ENCODE measurements at regions not wholly inside any gene's neighbourhood (a gene's known extent, or its start where the extent isn't known, plus 50 kb on each side); places are given as distances from the start of the nearest gene placed in this dataset.

DNA sequence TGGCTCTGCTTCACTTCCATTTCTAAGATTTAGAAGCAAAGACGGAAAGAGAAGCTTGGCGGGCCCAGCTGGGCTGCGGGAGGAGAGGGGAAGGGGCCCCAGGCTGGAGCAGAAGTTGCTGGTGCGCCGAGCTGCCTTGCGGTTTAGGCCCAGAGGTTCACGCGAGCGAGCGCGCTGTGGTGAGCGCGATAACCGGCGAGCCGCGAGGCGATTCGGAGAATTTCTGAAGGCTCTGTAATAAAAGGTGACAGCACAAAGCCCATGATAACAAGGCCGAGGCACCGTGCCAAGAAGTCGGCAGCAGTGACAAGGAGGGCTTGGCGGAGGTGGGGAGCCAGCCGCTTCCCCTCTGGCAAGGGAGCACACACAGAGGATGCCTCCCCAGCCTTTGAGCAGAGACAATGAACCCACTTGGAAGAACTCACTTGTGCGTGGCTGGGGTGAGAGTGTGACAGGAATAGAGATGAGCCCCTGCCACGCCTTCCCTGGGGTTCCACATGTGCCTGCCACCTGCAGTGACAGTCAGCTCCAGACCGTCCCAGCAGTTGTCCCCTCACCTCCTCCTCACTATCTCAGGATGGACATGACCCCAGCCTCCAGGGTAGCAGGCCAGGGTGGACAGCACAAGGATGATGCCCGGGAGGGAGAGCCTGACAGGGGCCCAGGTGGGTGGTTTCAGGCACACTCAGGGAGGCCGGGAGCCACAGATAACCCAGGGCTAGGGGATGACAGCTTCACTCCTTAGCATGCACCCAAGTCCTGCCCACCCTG lies 315.2 kb downstream of the UACA start:
- TF ChIP-seq, protein P1, sequence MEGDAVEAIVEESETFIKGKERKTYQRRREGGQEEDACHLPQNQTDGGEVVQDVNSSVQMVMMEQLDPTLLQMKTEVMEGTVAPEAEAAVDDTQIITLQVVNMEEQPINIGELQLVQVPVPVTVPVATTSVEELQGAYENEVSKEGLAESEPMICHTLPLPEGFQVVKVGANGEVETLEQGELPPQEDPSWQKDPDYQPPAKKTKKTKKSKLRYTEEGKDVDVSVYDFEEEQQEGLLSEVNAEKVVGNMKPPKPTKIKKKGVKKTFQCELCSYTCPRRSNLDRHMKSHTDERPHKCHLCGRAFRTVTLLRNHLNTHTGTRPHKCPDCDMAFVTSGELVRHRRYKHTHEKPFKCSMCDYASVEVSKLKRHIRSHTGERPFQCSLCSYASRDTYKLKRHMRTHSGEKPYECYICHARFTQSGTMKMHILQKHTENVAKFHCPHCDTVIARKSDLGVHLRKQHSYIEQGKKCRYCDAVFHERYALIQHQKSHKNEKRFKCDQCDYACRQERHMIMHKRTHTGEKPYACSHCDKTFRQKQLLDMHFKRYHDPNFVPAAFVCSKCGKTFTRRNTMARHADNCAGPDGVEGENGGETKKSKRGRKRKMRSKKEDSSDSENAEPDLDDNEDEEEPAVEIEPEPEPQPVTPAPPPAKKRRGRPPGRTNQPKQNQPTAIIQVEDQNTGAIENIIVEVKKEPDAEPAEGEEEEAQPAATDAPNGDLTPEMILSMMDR (IDR thresholded peaks at IDR 0.05), result no peak
- Histone ChIP-seq H3K4me3 (no peak overlapping the region), H3K27ac (no peak overlapping the region), H3K4me1 (peaks cover 0 to 16% of the 10 kb centered on the region in 2 donors), H3K36me3 (no peaks in the 10 kb centered on the region), H3K9me3 (no peaks in the 10 kb centered on the region), H3K27me3 (peaks cover 0 to 13% of the 10 kb centered on the region in 2 donors)
- intact Hi-C loops (cut with DNase I), result no loop called here
- peak in 3 of 4 donors; percentile 40 to 88 (median 54) for DNase-seq
- peak; percentile 23 for ATAC-seq

DNA sequence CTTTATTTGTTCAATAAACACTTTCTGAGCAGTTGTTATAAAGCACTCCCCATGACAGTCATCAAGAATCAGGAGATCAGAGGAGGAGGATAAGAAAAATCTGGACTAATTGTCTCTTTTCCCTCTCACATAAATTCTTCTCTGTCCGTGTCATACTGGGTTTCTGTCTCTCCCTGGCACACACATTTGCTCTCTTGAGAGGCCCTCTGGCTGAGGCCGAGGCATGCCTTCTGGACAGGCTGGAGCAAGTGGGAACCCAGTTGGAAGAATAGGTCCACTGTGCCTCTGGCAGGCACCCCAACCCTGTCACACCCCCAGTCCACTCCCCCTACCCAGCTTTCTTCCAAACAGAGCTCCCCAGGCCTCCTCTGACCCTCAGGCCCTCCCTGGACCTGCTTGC lies 315.8 kb downstream of the UACA start:
- Histone ChIP-seq H3K27ac (no peak overlapping the region), H3K4me1 (peaks cover 0 to 14% of the 10 kb centered on the region in 2 donors), H3K36me3 (no peaks in the 10 kb centered on the region), H3K4me3 (no peak overlapping the region), H3K27me3 (peaks cover 0 to 13% of the 10 kb centered on the region in 2 donors), H3K9me3 (no peaks in the 10 kb centered on the region)
- no peak for ATAC-seq
- DNase-seq, result no peak
- TF ChIP-seq, protein P1 (IDR thresholded peaks at IDR 0.05), result no peak
- intact Hi-C loops (cut with DNase I), result no loop called here

DNA sequence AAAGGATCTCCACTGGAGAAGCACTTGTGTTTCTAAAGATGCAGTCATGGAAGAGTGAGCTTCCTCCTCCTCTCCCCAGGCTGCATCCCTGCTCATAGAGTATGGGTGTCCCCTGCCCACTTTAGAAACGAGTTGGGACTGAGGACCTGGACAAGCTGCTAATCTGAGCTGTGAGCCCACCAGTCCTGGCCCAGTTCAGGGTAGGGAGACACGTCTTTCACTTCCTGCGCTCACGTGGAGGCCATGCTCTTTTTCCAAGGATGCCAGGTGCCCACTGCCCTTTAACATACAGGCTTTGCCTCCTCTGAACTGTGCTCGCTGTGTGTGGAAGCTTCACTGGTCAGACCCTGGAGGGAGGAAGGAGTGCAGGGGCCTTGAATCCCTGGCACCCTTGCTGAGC lies 316.3 kb downstream of the UACA start:
- DNase-seq (no peak), ATAC-seq (no peak)
- peaks cover 0 to 13% of the 10 kb centered on the region in 2 donors for H3K27me3 ChIP-seq
- H3K4me3 ChIP-seq, result no peak overlapping the region
- H3K4me1 ChIP-seq, result peaks cover 0 to 14% of the 10 kb centered on the region in 2 donors
- no peak overlapping the region for H3K27ac ChIP-seq
- H3K9me3 ChIP-seq, result no peaks in the 10 kb centered on the region
- intact Hi-C loops (cut with DNase I), result no loop called here
- no peaks in the 10 kb centered on the region for H3K36me3 ChIP-seq
- TF ChIP-seq, protein P1 (IDR thresholded peaks at IDR 0.05), result no peak

DNA sequence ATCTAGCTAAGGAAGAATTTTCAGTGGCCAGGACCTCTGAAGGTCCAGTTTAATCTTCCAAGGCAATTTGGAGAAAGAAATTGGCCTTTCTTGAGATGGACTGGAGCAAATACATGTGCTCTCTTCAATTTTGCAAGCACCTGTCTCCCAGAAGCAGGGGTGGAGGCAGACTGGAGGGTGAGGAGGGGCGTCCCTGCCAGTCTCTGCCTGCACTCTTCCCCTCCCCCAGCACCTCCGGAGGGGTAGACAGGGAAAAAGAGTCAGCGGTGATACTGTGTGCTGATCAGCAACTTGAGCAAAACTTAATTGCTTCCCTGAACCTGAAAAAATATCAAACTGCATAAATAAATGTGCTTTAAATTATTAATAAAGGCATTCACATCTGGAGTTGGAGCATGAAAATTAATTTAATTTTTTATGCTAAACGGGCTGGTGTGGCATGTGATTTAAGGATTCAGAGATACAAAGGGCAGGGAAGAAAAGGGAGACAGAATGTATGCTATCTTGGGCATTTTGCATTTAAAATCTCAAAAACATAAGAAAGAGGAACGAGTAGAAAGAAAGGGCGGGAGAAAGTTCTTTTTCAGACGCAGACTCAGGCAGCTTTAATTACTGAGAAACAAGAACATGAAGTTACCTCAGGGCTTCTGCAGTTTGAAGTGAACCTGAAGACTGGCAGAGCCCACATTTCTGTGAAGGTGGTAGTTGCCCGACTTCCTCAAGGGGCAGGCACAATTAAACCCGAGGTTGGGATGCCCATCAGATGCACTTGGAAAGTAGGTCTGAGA lies 319.7 kb downstream of the UACA start:
- Histone ChIP-seq H3K27me3 (peaks cover 0 to 10% of the 10 kb centered on the region in 2 donors), H3K27ac (no peak overlapping the region), H3K4me3 (no peak overlapping the region), H3K4me1 (peaks cover 0 to 14% of the 10 kb centered on the region in 2 donors), H3K36me3 (no peaks in the 10 kb centered on the region), H3K9me3 (no peaks in the 10 kb centered on the region)
- TF ChIP-seq, protein P1 (IDR thresholded peaks at IDR 0.05), result no peak
- ATAC-seq (no peak), DNase-seq (no peak)
- intact Hi-C loops (cut with DNase I), result no loop called here
